Vagina (tissue), 2 donors: ENCODE measurements at regions not wholly inside any gene's neighbourhood (a gene's known extent, or its start where the extent isn't known, plus 50 kb on each side); places are given as distances from the start of the nearest gene placed in this dataset.

ENCODE experiments used
- POLR2A ChIP-seq, 2 donors: fragments of 450-650 bp; IDR thresholded peaks; one replicate each; pipeline ENCODE4 v1.6.1; 2017; ENCODE audit warnings: antibody characterized with exemption in 2 of 2, mild to moderate bottlenecking in 2 of 2, moderate library complexity in 2 of 2
- POLR2AphosphoS5 ChIP-seq, 2 donors: sonication (generic); formaldehyde crosslinking; IDR thresholded peaks; one replicate each; pipeline ENCODE4 v1.9.0; 2017; ENCODE audit warnings: antibody characterized with exemption in 2 of 2, mild to moderate bottlenecking in 2 of 2, low read depth in 1 of 2; ENCODE audit not compliant: insufficient read depth in 1 of 2
- TF ChIP-seq, protein P1 (sequence below), 3 experiments: fragments of 450-650 bp in 2 of 3; fragments of 200-600 bp in 1 of 3; sonication (generic) in 1 of 3; IDR thresholded peaks; one replicate each; pipeline ENCODE4 v1.5.1; 2017 to 2019; ENCODE audit warnings: antibody characterized with exemption in 3 of 3, mild to moderate bottlenecking in 2 of 3, moderate library complexity in 2 of 3

DNA sequence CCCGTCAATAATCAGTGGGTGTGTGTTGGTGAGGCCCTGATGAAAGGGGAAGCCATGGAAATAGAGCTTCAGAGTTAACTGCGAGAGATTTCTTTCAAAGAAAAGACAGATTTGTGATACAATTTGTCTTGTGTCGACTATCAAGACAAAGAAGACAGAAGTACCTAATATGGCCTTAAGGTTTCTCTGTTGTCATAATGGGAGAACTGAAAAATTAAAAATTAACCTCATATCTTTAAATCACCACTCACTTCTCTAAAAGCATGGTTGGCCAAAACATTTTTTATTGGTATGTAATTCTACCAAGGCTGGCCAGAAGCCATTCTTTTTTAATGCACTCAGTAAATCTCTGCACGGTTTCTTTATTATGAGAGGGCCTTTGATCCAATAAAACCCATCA, 282.9 kb upstream of the WWC1 start:
- TF ChIP-seq, protein P1, sequence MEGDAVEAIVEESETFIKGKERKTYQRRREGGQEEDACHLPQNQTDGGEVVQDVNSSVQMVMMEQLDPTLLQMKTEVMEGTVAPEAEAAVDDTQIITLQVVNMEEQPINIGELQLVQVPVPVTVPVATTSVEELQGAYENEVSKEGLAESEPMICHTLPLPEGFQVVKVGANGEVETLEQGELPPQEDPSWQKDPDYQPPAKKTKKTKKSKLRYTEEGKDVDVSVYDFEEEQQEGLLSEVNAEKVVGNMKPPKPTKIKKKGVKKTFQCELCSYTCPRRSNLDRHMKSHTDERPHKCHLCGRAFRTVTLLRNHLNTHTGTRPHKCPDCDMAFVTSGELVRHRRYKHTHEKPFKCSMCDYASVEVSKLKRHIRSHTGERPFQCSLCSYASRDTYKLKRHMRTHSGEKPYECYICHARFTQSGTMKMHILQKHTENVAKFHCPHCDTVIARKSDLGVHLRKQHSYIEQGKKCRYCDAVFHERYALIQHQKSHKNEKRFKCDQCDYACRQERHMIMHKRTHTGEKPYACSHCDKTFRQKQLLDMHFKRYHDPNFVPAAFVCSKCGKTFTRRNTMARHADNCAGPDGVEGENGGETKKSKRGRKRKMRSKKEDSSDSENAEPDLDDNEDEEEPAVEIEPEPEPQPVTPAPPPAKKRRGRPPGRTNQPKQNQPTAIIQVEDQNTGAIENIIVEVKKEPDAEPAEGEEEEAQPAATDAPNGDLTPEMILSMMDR (IDR thresholded peaks at IDR 0.05): no peak
- no peak for TF ChIP-seq POLR2A (IDR thresholded peaks at IDR 0.05)
- no peak for TF ChIP-seq POLR2AphosphoS5 (IDR thresholded peaks at IDR 0.05; ENCODE audit: insufficient read depth in 1 of 2, low read depth in 1 of 2)
